Brain microvascular endothelial cell (primary cell): ENCODE measurements at regions not wholly inside any gene's neighbourhood (a gene's known extent, or its start where the extent isn't known, plus 50 kb on each side); places are given as distances from the start of the nearest gene placed in this dataset.

Experiments used
- DNase-seq: peaks from one replicate; pipeline ENCODE4 v3.0.0-alpha.2; 2020
- H3K27ac ChIP-seq: fragments of 250-450 bp; sonication (Bioruptor Pico); 2 replicates; pipeline ENCODE4 v1.5.1; 2020; ENCODE audit warnings: mild to moderate bottlenecking, moderate library complexity
- H3K27me3 ChIP-seq: fragments of 250-450 bp; sonication (Bioruptor Pico); replicated peaks from 2 replicates; pipeline ENCODE4 v1.5.1; 2020; ENCODE audit warnings: mild to moderate bottlenecking
- H3K36me3 ChIP-seq: fragments of 250-450 bp; sonication (Bioruptor Pico); replicated peaks from 2 replicates; pipeline ENCODE4 v1.5.1; 2020; ENCODE audit warnings: mild to moderate bottlenecking
- H3K4me3 ChIP-seq: 2 replicates; pipeline ENCODE4 v1.5.1; 2011; ENCODE audit warnings: low read depth, mild to moderate bottlenecking, control low read depth, low read length, moderate library complexity
- in situ Hi-C: cut with HindIII; loops from 2 replicates; pipeline ENCODE4 v1.10.0; 2017; ENCODE audit warnings: low sequenced_read_pairs, low pct_ligation_motif_present
- TF ChIP-seq, protein P1 (sequence below): IDR thresholded peaks from 2 replicates; pipeline ENCODE4 v1.5.1; 2011; ENCODE audit warnings: low read depth, mild to moderate bottlenecking, moderate library complexity, low read length, control low read depth, inconsistent platforms; ENCODE audit errors: missing control alignments

GRCh38 chr2:61632276-61633169 is 94.4 kb upstream of the XPO1 start:
- in situ Hi-C loops, result no loop called here

GRCh38 chr2:61631321-61631720 is 93.2 kb upstream of the XPO1 start:
- TF ChIP-seq, protein P1, sequence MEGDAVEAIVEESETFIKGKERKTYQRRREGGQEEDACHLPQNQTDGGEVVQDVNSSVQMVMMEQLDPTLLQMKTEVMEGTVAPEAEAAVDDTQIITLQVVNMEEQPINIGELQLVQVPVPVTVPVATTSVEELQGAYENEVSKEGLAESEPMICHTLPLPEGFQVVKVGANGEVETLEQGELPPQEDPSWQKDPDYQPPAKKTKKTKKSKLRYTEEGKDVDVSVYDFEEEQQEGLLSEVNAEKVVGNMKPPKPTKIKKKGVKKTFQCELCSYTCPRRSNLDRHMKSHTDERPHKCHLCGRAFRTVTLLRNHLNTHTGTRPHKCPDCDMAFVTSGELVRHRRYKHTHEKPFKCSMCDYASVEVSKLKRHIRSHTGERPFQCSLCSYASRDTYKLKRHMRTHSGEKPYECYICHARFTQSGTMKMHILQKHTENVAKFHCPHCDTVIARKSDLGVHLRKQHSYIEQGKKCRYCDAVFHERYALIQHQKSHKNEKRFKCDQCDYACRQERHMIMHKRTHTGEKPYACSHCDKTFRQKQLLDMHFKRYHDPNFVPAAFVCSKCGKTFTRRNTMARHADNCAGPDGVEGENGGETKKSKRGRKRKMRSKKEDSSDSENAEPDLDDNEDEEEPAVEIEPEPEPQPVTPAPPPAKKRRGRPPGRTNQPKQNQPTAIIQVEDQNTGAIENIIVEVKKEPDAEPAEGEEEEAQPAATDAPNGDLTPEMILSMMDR, result no peak
- in situ Hi-C loops, result no loop called here
- DNase-seq, result no peak

More at GRCh38 chr2:61632276-61633169, 94.4 kb upstream of the XPO1 start:
- no peak for DNase-seq
- H3K4me3 ChIP-seq, result no peak overlapping the region
- H3K27ac ChIP-seq, result no peak overlapping the region
- TF ChIP-seq, protein P1, result no peak
- H3K36me3 ChIP-seq, result no peaks in the 10 kb centered on the region
- H3K27me3 ChIP-seq, result no peaks in the 10 kb centered on the region

DNA sequence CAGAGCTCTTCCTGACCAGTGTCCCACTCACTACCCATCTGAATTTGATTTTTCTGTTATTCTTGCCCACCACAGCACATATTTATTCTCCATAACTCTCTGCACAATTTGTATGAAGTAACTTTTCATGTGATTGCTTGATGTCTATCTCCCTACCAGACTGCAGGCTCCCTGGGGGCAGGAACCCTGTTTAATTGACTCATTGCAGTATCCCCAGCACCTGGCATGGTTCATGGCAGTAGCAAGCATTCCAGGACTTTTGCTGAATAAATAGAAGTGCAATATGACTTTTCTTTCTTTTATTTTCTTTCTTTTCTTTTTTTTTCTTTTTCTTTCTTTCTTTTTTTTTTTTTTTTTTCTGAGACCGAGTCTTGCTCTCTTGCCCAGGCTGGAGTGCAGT is 88.7 kb upstream of the XPO1 start:
- Histone ChIP-seq H3K4me3 (no peak overlapping the region), H3K27me3 (no peaks in the 10 kb centered on the region), H3K27ac (no peak overlapping the region), H3K36me3 (no peaks in the 10 kb centered on the region)
- TF ChIP-seq, protein P1, result no peak
- in situ Hi-C loops, result no loop called here
- no peak for DNase-seq

More at GRCh38 chr2:61631321-61631720, 93.2 kb upstream of the XPO1 start:
- Histone ChIP-seq H3K36me3 (no peaks in the 10 kb centered on the region), H3K27ac (no peak overlapping the region), H3K4me3 (no peak overlapping the region), H3K27me3 (no peaks in the 10 kb centered on the region)

DNA sequence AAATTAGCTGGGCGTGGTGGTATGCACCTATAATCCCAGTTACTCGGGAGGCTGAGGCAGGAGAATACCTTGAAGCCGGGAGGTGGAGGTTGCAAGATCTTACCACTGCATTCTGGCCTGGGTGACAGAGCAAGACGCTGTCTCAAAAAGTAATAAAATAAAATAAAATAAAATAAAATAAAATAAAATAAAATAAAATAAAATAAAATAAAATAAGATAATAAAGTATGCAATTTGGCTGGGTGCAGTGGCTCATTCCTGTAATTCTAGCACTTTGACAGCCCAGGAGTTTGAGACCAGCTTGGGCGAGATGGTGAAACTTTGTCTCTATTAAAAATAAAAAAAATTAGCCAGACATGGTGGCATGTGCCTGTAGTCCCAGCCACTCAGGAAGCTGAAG is 85.6 kb upstream of the XPO1 start:
- in situ Hi-C loops, result no loop called here
- TF ChIP-seq, protein P1, result no peak
- Histone ChIP-seq H3K4me3 (no peak overlapping the region), H3K27ac (no peak overlapping the region), H3K36me3 (no peaks in the 10 kb centered on the region), H3K27me3 (no peaks in the 10 kb centered on the region)
- DNase-seq, result no peak

GRCh38 chr2:61620244-61621159 is 82.3 kb upstream of the XPO1 start:
- TF ChIP-seq, protein P1, result no peak
- H3K27ac ChIP-seq, result peak overlapping the region; percentile 88
- DNase-seq, result peak; percentile 95
- H3K36me3 ChIP-seq, result no peaks in the 10 kb centered on the region
- H3K4me3 ChIP-seq, result no peak overlapping the region
- H3K27me3 ChIP-seq, result no peaks in the 10 kb centered on the region
- in situ Hi-C loops, result no loop called here
